GM19324 (cell line): ENCODE measurements at regions not wholly inside any gene's neighbourhood (a gene's known extent, or its start where the extent isn't known, plus 50 kb on each side); places are given as distances from the start of the nearest gene placed in this dataset.
"Not testable (repeated sequence)": the region's sequence is repeated elsewhere in the genome, so short reads cannot be mapped to it uniquely, and the experiment has no call there.

Source experiments
- ATAC-seq: cut with Tn5 transposase; IDR thresholded peaks from one replicate; pipeline ENCODE4 v1.9.1; 2021; ENCODE audit warnings: mild to moderate bottlenecking, moderate library complexity; ENCODE audit not compliant: unreplicated experiment, low FRiP score

GRCh38 chr9:96067600-96067999 lies 192.1 kb downstream of the ERCC6L2 start:
- ATAC-seq, result no peak

GRCh38 chr9:96067004-96067403 lies 191.5 kb downstream of the ERCC6L2 start:
- ATAC-seq, result no peak

- ATAC-seq, result no peak
Measured at GRCh38 chr9:96065482-96066251, 190.2 kb downstream of the ERCC6L2 start.

- no peak for ATAC-seq
Measured at GRCh38 chr9:96064826-96065481, 189.5 kb downstream of the ERCC6L2 start.

GRCh38 chr9:96062854-96063253 lies 187.4 kb downstream of the ERCC6L2 start:
- ATAC-seq, result no peak

- no peak for ATAC-seq
Measured at GRCh38 chr9:96062031-96062430, 186.5 kb downstream of the ERCC6L2 start.

GRCh38 chr9:96061293-96061987 lies 185.9 kb downstream of the ERCC6L2 start:
- no peak for ATAC-seq

- ATAC-seq, result no peak
Measured at GRCh38 chr9:96058218-96058617, 182.7 kb downstream of the ERCC6L2 start.

GRCh38 chr9:96057155-96057554 lies 181.7 kb downstream of the ERCC6L2 start:
- ATAC-seq, result no peak

- no peak for ATAC-seq
Measured at GRCh38 chr9:96056226-96056625, 180.7 kb downstream of the ERCC6L2 start.

- not testable (repeated sequence) for ATAC-seq
Measured at GRCh38 chr9:96054248-96054647, 178.8 kb downstream of the ERCC6L2 start.

GRCh38 chr9:96052686-96053085 lies 177.2 kb downstream of the ERCC6L2 start:
- ATAC-seq, result no peak

- ATAC-seq, result no peak
Measured at GRCh38 chr9:96051423-96051822, 175.9 kb downstream of the ERCC6L2 start.

- no peak for ATAC-seq
Measured at GRCh38 chr9:96050861-96051155, 175.3 kb downstream of the ERCC6L2 start.

- no peak for ATAC-seq
Measured at GRCh38 chr9:96050048-96050860, 174.8 kb downstream of the ERCC6L2 start.

GRCh38 chr9:96048956-96049831 lies 173.7 kb downstream of the ERCC6L2 start:
- ATAC-seq, result no peak

GRCh38 chr9:96048104-96048955 lies 172.8 kb downstream of the ERCC6L2 start:
- no peak for ATAC-seq

GRCh38 chr9:96047741-96048103 lies 172.2 kb downstream of the ERCC6L2 start:
- no peak for ATAC-seq

GRCh38 chr9:96047116-96047639 lies 171.7 kb downstream of the ERCC6L2 start:
- no peak for ATAC-seq
